Activated CD4-positive, alpha-beta memory T cell treated with anti-CD3 and anti-CD28 coated beads for 36 hours (primary cell): ENCODE measurements at regions not wholly inside any gene's neighbourhood (a gene's known extent, or its start where the extent isn't known, plus 50 kb on each side); places are given as distances from the start of the nearest gene placed in this dataset.

Source experiments
- CTCF ChIA-PET: fragments of 350-600 bp; sonication (Branson Sonifier 250); formaldehyde crosslinking; loops from one replicate; lab custom pipeline; 2021; ENCODE audit warnings: antibody characterized with exemption, inconsistent platforms; lab: Charles Lee
- POLR2A ChIA-PET: fragments of 350-600 bp; sonication (Branson Sonifier 250); formaldehyde crosslinking; loops from one replicate; lab custom pipeline; 2021; ENCODE audit warnings: antibody characterized with exemption; lab: Charles Lee
- DNase-seq: peaks from one replicate; pipeline ENCODE4 v3.0.0-alpha.2; 2020
- H3K27ac Mint-ChIP-seq: one replicate; pipeline ENCODE4 v1.8.0; 2021; ENCODE audit warnings: mixed read lengths
- H3K27me3 Mint-ChIP-seq: one replicate; pipeline ENCODE4 v1.8.0; 2021; ENCODE audit warnings: mixed read lengths
- H3K36me3 Mint-ChIP-seq: one replicate; pipeline ENCODE4 v1.8.0; 2021; ENCODE audit warnings: mixed read lengths
- H3K4me1 Mint-ChIP-seq: one replicate; pipeline ENCODE4 v1.8.0; 2021; ENCODE audit warnings: low read depth, mixed read lengths
- H3K4me3 Mint-ChIP-seq: one replicate; pipeline ENCODE4 v1.8.0; 2021; ENCODE audit warnings: mild to moderate bottlenecking, mixed read lengths
- H3K9me3 Mint-ChIP-seq: one replicate; pipeline ENCODE4 v1.8.0; 2021; ENCODE audit warnings: mixed read lengths
- intact Hi-C: fragments of 100-400 bp; cut with micrococcal nuclease; formaldehyde crosslinking; loops from one replicate; pipeline ENCODE4 v1.15.1; 2023

DNA sequence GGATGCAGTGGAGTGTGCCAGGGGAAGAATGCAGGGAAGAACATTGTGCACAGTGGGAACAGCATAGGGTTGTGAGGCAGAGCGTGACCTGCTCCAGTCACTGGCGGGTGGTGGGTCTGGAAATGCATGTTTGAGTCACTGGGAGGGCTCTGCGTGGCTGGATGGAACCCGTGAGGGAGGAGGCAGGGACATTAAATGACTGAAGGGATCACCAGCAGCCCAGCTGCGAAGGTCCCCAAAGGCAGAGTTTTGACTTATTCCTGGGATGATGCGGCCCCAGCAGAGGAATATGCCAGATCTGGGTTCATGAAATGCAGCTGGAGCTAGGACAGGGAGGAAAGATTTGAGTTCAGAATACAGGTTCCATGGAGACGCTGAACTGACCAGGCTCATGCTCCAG, 104.0 kb upstream of the FGF3 start:
- POLR2A ChIA-PET = no interaction called here
- Mint-ChIP-seq H3K4me3 (no peak overlapping the region), H3K4me1 (peaks cover 4% of the 10 kb centered on the region), H3K27me3 (peaks cover 59% of the 10 kb centered on the region), H3K9me3 (no peaks in the 10 kb centered on the region), H3K27ac (no peak overlapping the region), H3K36me3 (no peaks in the 10 kb centered on the region)
- DNase-seq = no peak
- intact Hi-C loops = no loop called here
- CTCF ChIA-PET = interaction anchor here (1.4 to 1.9 kb wide), 2 partner anchors 14 to 273 kb away, joined by 4 read pairs; no protein-coding TSS in a partner anchor

DNA sequence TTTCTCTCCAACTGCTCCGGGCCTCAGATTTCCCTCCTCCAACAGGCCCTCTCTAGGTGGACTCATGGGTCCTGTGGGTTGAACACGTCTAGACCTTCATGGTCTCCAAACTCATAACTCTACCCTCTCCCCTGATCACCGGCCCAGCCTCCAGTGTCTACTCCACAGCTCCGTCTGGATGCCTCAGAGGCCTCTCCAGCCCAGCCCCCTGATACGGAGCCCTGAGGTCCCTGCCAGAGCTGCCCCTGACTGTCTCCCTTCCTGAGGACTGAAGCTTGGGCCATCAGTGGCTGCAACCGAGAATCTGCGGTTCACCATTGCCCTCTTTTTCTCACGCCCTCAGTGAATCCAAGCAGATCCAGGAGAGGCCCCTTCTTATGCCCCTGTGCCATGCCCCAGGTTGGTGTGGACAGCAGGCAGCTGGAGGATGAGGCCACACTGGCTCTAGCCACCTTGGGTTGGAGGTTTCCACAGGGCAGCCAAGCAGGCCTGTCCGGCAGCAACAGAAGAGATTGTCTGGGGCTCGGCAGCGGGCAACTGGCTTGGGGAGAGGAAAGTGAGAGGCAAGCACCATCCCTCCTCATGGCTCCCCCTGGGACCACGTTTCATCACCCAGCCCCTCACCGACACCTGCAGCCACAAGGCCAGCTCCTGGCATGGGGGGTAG, 104.6 kb upstream of the FGF3 start:
- POLR2A ChIA-PET = no interaction called here
- intact Hi-C loops = no loop called here
- no peak for DNase-seq
- CTCF ChIA-PET = interaction anchor here (1.4 to 1.9 kb wide), 2 partner anchors 15 to 273 kb away, joined by 4 read pairs; no protein-coding TSS in a partner anchor
- Mint-ChIP-seq H3K27ac (no peak overlapping the region), H3K36me3 (no peaks in the 10 kb centered on the region), H3K4me1 (peaks cover 4% of the 10 kb centered on the region), H3K4me3 (no peak overlapping the region), H3K9me3 (no peaks in the 10 kb centered on the region), H3K27me3 (peaks cover 55% of the 10 kb centered on the region)

DNA sequence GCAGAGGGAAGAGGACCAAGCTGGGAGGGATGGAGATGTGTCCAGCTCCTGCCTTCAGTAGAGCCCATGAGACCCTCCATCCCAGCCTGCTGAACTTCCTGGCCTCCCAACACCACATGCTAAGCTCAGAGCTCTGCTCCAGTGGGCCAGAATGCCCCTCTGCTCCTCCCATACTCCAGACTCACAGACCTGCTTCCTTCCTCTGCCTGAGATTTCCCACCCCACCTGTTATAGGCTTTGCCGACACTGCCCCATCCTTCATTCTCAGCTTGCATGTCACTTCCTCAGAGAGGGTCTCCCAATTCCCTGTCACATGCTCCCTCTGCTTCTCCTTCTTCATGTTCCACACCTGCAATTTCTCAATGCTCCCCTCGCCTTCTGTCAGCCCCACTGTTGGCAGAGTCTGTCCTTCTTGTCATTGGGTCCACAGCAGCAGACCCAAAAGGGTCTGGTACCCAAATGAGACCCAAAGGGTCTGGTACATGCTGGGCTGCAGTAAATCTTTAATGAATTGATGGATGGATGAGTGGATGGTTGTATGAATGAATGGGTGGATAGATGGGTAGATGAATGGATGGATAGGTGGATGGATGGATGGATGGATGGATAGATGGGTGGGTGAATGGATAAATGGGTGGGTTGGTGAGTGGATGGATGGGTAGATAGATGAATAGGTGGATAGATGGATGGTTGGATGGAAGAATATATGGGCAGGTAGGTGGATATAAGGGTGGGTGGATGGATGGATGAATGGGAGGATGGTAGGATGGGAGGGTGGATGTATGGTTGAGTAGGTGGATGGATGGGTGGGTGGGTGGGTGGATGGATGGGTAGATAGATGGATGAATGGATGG, 105.3 kb upstream of the FGF3 start:
- POLR2A ChIA-PET = no interaction called here
- Mint-ChIP-seq H3K9me3 (peaks cover 2% of the 10 kb centered on the region), H3K4me1 (peaks cover 4% of the 10 kb centered on the region), H3K4me3 (no peak overlapping the region), H3K27me3 (peaks cover 52% of the 10 kb centered on the region), H3K27ac (no peak overlapping the region), H3K36me3 (no peaks in the 10 kb centered on the region)
- DNase-seq = no peak
- CTCF ChIA-PET = interaction anchor here (1.4 to 1.9 kb wide), 2 partner anchors 15 to 272 kb away, joined by 4 read pairs; no protein-coding TSS in a partner anchor
- intact Hi-C loops = no loop called here

DNA sequence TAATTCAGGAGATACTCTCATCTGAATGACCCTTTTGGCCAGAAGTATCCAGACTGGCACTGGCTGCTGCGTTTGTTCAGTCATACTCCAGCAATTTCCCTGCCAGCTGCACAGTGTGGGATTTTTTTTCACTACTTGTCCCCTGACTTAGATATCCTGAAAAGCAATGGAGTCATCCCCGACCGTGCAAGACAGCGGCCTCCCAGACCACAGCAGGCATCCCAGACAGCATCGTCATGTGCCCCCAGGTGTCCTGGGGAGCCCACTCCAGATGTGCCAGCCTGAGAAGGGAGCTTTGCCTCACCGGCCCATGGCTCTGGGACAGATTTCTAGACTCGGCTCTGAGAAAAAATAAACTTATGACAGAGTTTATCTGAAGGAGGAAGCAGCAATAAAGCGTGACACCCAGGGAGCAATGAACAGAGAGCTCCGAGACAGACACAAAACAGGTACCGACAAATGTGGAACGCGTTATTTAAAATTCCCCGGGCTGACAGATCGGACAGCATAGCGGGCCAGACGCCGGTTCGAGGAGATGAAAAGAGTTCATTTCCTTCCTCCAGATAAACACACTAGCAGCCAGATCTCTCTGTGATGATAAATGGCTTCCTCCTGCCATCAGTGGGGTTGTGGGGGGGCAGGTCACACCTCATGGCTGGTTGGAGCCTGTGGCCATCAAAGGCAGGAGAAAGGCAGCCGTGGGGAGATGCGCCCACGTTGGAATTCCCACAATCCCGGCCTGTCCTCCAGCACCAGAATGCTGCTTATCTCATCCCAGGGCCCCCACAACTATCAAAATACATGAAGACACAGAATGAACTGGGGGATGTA, 106.4 kb upstream of the FGF3 start:
- Mint-ChIP-seq H3K9me3 (peaks cover 3% of the 10 kb centered on the region), H3K27me3 (peaks cover 51% of the 10 kb centered on the region), H3K4me3 (no peak overlapping the region), H3K36me3 (no peaks in the 10 kb centered on the region), H3K27ac (no peak overlapping the region), H3K4me1 (peaks cover 4% of the 10 kb centered on the region)
- ChIA-PET POLR2A (no interaction called here), CTCF (interaction anchor here (0.6 kb wide), 1 partner anchor 1016 kb away, joined by 3 read pairs; no protein-coding TSS in a partner anchor)
- DNase-seq = no peak
- intact Hi-C loops = no loop called here

DNA sequence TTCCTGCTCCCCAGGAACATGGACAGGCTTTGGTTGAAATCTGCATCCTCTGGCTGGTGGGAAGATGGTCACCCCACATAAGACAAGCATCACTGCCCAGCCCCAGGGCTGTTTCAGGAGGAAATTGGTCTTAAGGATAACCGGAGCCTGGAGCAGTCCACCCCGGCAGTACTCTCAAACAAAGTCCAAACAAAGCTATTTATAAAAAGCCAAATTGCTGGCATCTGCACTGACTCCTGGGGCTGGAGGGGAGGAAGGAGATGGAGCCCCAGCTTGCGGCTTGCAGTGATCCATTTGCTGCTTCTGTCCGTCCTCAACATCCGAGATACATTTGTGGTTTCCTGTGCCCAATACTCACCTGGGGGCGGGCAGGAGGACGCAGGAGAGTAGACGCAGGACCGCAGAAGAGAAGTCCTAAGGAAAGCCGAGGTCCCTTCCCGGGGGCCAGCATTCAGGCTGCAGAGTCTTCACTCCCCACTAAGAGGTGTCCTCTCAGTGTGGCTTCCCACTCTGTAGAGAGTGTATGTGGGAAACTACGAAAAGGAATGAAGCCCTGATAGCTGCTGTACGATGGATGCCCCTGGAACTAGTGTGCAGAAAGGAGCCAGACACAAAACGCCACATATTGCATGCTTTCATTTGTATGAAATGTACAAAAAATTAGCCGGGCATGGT, 107.3 kb upstream of the FGF3 start:
- ChIA-PET POLR2A (no interaction called here), CTCF (no interaction called here)
- H3K4me3 Mint-ChIP-seq = no peak overlapping the region
- H3K27ac Mint-ChIP-seq = no peak overlapping the region
- H3K9me3 Mint-ChIP-seq = peaks cover 3% of the 10 kb centered on the region
- H3K27me3 Mint-ChIP-seq = peaks cover 50% of the 10 kb centered on the region
- no peaks in the 10 kb centered on the region for H3K36me3 Mint-ChIP-seq
- H3K4me1 Mint-ChIP-seq = peaks cover 4% of the 10 kb centered on the region
- intact Hi-C loops = no loop called here
- no peak for DNase-seq

DNA sequence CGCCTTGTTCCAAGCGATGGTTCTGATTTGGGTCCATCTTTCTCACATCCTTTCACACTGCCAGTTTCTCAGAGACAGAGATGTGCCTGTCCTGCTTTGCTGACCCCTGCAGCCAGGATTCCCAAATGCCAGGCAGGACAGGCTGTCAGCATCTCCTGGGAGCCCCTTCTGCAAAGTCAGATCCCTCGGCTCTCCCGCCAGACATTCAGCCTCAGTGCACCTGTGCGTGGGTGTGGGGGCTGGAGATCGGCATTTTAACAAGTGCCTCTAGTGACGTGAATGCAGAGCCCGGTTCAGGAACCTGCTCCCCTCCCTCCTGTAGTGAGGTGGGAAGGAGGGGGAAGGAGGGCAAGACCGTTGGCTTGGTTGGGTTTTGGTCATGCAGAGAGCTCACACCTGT, 108.9 kb upstream of the FGF3 start:
- ChIA-PET CTCF (no interaction called here), POLR2A (no interaction called here)
- H3K9me3 Mint-ChIP-seq = peaks cover 3% of the 10 kb centered on the region
- intact Hi-C loops = no loop called here
- H3K27ac Mint-ChIP-seq = no peak overlapping the region
- no peak overlapping the region for H3K4me3 Mint-ChIP-seq
- peaks cover 41% of the 10 kb centered on the region for H3K27me3 Mint-ChIP-seq
- DNase-seq = no peak
- no peaks in the 10 kb centered on the region for H3K36me3 Mint-ChIP-seq
- peaks cover 4% of the 10 kb centered on the region for H3K4me1 Mint-ChIP-seq

DNA sequence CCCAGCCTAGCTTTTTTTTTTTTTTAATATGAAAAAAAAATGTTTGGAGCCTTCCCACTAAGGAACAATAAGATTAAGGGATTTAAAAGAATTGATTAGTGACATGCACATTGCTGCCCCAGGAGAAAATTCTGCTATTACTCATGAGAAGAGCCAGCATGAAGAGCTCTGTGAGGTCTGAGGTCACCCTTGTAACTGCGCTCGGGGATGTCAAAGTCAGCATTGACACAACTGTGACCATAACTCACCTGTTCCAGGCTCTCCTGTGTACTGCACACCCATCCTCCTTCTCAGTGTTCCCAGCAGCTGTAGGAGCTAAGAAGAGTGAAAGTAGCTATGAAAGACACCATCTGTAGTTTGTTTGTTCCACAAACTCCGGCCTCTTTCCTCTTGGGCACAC, 109.8 kb upstream of the FGF3 start:
- DNase-seq = no peak
- no peaks in the 10 kb centered on the region for H3K36me3 Mint-ChIP-seq
- peaks cover 36% of the 10 kb centered on the region for H3K27me3 Mint-ChIP-seq
- peaks cover 3% of the 10 kb centered on the region for H3K9me3 Mint-ChIP-seq
- H3K4me1 Mint-ChIP-seq = peaks cover 4% of the 10 kb centered on the region
- CTCF ChIA-PET = no interaction called here
- POLR2A ChIA-PET = no interaction called here
- no peak overlapping the region for H3K27ac Mint-ChIP-seq
- H3K4me3 Mint-ChIP-seq = no peak overlapping the region
- intact Hi-C loops = no loop called here

DNA sequence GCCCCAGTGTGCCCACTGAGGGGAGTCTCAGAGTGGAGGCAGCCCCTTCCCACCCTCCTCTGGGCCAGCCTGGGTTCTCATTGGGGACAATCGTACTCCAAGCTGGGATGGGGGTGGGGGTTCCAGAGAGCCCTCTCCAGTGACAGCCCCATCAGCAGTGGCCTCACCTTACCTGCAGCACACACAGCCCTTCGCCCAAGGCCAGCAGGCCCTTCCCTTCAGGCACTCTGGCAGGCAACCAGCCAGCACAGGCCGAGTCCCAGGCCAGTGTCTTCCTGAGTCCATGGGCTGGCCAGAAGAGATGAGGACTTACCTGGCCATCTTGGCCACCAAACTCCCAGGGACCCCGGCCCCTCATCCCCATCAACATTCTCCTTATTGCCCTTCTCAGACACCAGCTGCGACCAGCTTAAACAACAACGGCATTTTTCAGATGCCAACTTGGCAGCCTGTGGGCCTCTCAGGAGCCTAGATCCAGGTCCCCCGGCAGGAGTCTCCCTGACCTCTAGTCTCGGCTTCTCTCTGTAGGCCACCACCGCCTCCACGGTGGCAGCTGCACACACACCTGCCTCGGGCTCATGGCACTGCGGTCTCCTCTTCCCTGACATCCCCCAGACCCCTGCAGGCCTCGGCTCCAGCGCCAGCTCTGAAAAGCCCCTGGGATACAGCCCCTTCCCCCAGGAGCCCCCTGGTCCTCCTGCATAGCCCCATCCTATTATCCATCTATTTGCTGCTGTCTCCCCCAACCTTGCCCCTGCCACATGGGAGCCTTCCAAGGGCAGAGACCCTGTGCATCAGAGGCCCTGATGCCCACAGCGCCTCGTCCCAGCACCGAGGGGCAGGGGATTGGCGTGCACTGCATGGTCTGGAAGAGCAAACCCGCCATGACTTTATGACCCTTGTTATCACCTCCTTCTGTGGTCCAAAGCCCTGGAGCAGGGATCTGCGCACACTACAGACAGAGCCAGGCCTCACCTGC, 111.2 kb upstream of the FGF3 start:
- H3K27me3 Mint-ChIP-seq = peaks cover 30% of the 10 kb centered on the region
- H3K27ac Mint-ChIP-seq = no peak overlapping the region
- H3K36me3 Mint-ChIP-seq = no peaks in the 10 kb centered on the region
- no peak for DNase-seq
- H3K4me3 Mint-ChIP-seq = no peak overlapping the region
- peaks cover 3% of the 10 kb centered on the region for H3K4me1 Mint-ChIP-seq
- CTCF ChIA-PET = no interaction called here
- POLR2A ChIA-PET = no interaction called here
- peaks cover 3% of the 10 kb centered on the region for H3K9me3 Mint-ChIP-seq
- intact Hi-C loops = no loop called here

DNA sequence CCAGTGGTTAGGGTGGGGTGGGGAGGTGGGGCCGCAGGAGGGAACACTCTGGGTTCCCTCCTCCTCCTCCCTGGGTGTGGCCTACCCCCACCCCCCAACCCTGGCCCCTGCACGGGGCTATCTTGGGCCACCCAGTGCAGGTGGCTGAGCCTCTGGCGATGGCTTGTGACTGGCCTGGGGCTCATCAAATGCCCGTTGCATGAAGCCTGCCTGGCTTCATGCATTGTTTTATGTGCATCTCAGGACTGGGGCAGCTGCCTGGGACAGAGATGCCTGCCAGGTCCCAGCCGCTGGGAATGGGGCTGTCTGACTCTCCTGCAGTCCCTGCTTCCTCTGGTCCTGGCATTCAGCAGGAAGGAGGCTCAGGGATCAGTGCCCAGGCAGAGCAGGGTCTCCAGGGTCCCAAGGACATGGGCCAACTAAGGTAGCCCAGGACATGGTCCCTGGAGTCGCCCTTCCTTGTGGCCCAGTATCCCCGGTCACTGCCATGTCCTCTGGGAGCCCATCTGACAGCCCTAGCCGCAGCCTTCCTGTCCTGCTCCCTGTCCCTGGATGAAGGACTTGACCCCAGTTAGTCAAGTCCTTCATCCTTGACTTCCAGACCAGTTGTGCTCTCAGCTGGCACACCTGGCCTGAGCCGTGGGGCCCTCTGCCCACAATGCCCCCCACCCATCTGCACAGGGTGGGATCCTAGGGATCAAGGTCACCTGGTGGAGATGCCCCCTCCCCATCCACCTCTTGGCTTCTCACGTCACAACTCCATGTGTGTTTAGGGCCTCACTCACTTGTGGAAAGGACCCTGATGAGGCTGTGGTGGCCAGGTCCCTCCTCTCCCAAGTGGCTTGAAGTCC, 112.1 kb upstream of the FGF3 start:
- no peaks in the 10 kb centered on the region for H3K4me1 Mint-ChIP-seq
- ChIA-PET POLR2A (no interaction called here), CTCF (no interaction called here)
- peaks cover 22% of the 10 kb centered on the region for H3K27me3 Mint-ChIP-seq
- no peak overlapping the region for H3K4me3 Mint-ChIP-seq
- H3K9me3 Mint-ChIP-seq = peaks cover 5% of the 10 kb centered on the region
- intact Hi-C loops = no loop called here
- no peak overlapping the region for H3K27ac Mint-ChIP-seq
- DNase-seq = no peak
- H3K36me3 Mint-ChIP-seq = no peaks in the 10 kb centered on the region
